Vagina (tissue), 2 donors: ENCODE measurements at regions not wholly inside any gene's neighbourhood (a gene's known extent, or its start where the extent isn't known, plus 50 kb on each side); places are given as distances from the start of the nearest gene placed in this dataset.

Source experiments
- DNase-seq, 2 donors: peaks; one replicate each; pipeline ENCODE4 v3.0.0-alpha.2; 2017; ENCODE audit errors: extremely low spot score in 2 of 2
- H3K27ac ChIP-seq: fragments of 200-600 bp; sonication (generic); one replicate; pipeline ENCODE4 v1.5.1; 2019
- H3K27me3 ChIP-seq: fragments of 200-600 bp; sonication (generic); one replicate; pipeline ENCODE4 v1.5.1; 2019
- H3K36me3 ChIP-seq, 2 donors: fragments of 200-600 bp; sonication (generic); one replicate each; pipeline ENCODE4 v1.5.1; 2017 to 2019
- H3K4me1 ChIP-seq: fragments of 200-600 bp; sonication (generic); one replicate; pipeline ENCODE4 v1.5.1; 2019
- H3K4me3 ChIP-seq, 2 donors: fragments of 200-600 bp; sonication (generic); 1 replicate in 1 of 2; 2 replicates in 1 of 2; pipeline ENCODE4 v1.5.1; 2016 to 2019
- H3K9me3 ChIP-seq: fragments of 200-600 bp; sonication (generic); one replicate; pipeline ENCODE4 v1.5.1; 2019
- CTCF ChIP-seq, 3 experiments: fragments of 450-650 bp in 2 of 3; fragments of 200-600 bp in 1 of 3; sonication (generic) in 1 of 3; IDR thresholded peaks; one replicate each; pipeline ENCODE4 v1.5.1; 2017 to 2019; ENCODE audit warnings: antibody characterized with exemption in 3 of 3, mild to moderate bottlenecking in 2 of 3, moderate library complexity in 2 of 3
- POLR2A ChIP-seq, 2 donors: fragments of 450-650 bp; IDR thresholded peaks; one replicate each; pipeline ENCODE4 v1.6.1; 2017; ENCODE audit warnings: antibody characterized with exemption in 2 of 2, mild to moderate bottlenecking in 2 of 2, moderate library complexity in 2 of 2
- POLR2AphosphoS5 ChIP-seq, 2 donors: sonication (generic); formaldehyde crosslinking; IDR thresholded peaks; one replicate each; pipeline ENCODE4 v1.9.0; 2017; ENCODE audit warnings: antibody characterized with exemption in 2 of 2, mild to moderate bottlenecking in 2 of 2, low read depth in 1 of 2; ENCODE audit not compliant: insufficient read depth in 1 of 2
- intact Hi-C: fragments of 100-400 bp; cut with DNase I; formaldehyde crosslinking; loops from one replicate; pipeline ENCODE4 v1.15.1; 2023

DNA sequence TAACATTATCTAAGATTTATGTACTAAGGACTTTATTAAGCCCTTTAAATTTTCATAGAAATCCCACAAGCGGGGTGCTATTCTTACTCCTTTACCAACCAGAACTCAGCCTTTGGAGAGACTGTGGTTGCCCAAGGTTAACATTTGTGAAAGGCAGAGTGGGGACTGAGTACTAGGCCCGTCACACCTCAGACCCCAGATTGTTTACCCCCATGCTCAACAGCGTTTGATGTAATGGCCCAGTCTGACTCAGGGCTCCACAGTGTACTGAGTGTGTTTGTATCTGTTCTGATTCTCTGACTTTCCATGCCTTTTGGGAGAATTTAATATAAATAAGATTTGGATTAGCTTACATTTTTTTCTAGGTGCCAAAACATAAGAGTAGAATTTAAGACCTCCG is 110.0 kb downstream of the GAS1 start:
- Histone ChIP-seq H3K9me3 (no peaks in the 10 kb centered on the region), H3K27ac (no peak overlapping the region)

GRCh38 chr9:86836797-86837196 is 110.5 kb downstream of the GAS1 start:
- intact Hi-C loops: no loop called here
- no peak overlapping the region for H3K4me3 ChIP-seq
- H3K27me3 ChIP-seq: no peaks in the 10 kb centered on the region
- H3K4me1 ChIP-seq: no peaks in the 10 kb centered on the region
- no peak for TF ChIP-seq POLR2AphosphoS5 (IDR thresholded peaks at IDR 0.05; ENCODE audit: insufficient read depth in 1 of 2, low read depth in 1 of 2)
- no peak for TF ChIP-seq POLR2A (IDR thresholded peaks at IDR 0.05)
- TF ChIP-seq CTCF (IDR thresholded peaks at IDR 0.05): no peak
- no peak for DNase-seq
- H3K9me3 ChIP-seq: no peaks in the 10 kb centered on the region
- no peaks in the 10 kb centered on the region for H3K36me3 ChIP-seq
- H3K27ac ChIP-seq: no peak overlapping the region

More for the DNA sequence above, 110.0 kb downstream of the GAS1 start:
- no peak for DNase-seq
- intact Hi-C loops: no loop called here
- no peak overlapping the region for H3K4me3 ChIP-seq
- H3K36me3 ChIP-seq: no peaks in the 10 kb centered on the region
- H3K4me1 ChIP-seq: no peaks in the 10 kb centered on the region
- no peaks in the 10 kb centered on the region for H3K27me3 ChIP-seq
- no peak for TF ChIP-seq CTCF (IDR thresholded peaks at IDR 0.05)
- TF ChIP-seq POLR2A (IDR thresholded peaks at IDR 0.05): no peak
- TF ChIP-seq POLR2AphosphoS5 (IDR thresholded peaks at IDR 0.05; ENCODE audit: insufficient read depth in 1 of 2, low read depth in 1 of 2): no peak

- no peaks in the 10 kb centered on the region for H3K9me3 ChIP-seq
- TF ChIP-seq CTCF (IDR thresholded peaks at IDR 0.05): no peak
- no peak for TF ChIP-seq POLR2A (IDR thresholded peaks at IDR 0.05)
- TF ChIP-seq POLR2AphosphoS5 (IDR thresholded peaks at IDR 0.05; ENCODE audit: insufficient read depth in 1 of 2, low read depth in 1 of 2): no peak
- intact Hi-C loops: no loop called here
- no peak overlapping the region for H3K4me3 ChIP-seq
- H3K27ac ChIP-seq: no peak overlapping the region
- no peaks in the 10 kb centered on the region for H3K27me3 ChIP-seq
- no peak for DNase-seq
- no peaks in the 10 kb centered on the region for H3K4me1 ChIP-seq
- no peaks in the 10 kb centered on the region for H3K36me3 ChIP-seq
These were observed 111.0 kb downstream of the GAS1 start for GRCh38 chr9:86836266-86836665.

- Histone ChIP-seq H3K4me1 (no peaks in the 10 kb centered on the region), H3K36me3 (no peaks in the 10 kb centered on the region), H3K4me3 (no peak overlapping the region), H3K9me3 (no peaks in the 10 kb centered on the region), H3K27me3 (no peaks in the 10 kb centered on the region), H3K27ac (no peak overlapping the region)
- no peak for DNase-seq
- no peak for TF ChIP-seq POLR2AphosphoS5 (IDR thresholded peaks at IDR 0.05; ENCODE audit: insufficient read depth in 1 of 2, low read depth in 1 of 2)
- TF ChIP-seq CTCF (IDR thresholded peaks at IDR 0.05): no peak
- no peak for TF ChIP-seq POLR2A (IDR thresholded peaks at IDR 0.05)
- intact Hi-C loops: no loop called here
These were observed 117.0 kb downstream of the GAS1 start for GRCh38 chr9:86830356-86830755.

GRCh38 chr9:86829496-86830046 is 117.7 kb downstream of the GAS1 start:
- TF ChIP-seq POLR2A (IDR thresholded peaks at IDR 0.05): no peak
- TF ChIP-seq CTCF (IDR thresholded peaks at IDR 0.05): no peak
- no peak for TF ChIP-seq POLR2AphosphoS5 (IDR thresholded peaks at IDR 0.05; ENCODE audit: insufficient read depth in 1 of 2, low read depth in 1 of 2)
- Histone ChIP-seq H3K27me3 (no peaks in the 10 kb centered on the region), H3K4me3 (no peak overlapping the region), H3K27ac (no peak overlapping the region), H3K4me1 (no peaks in the 10 kb centered on the region), H3K36me3 (no peaks in the 10 kb centered on the region), H3K9me3 (no peaks in the 10 kb centered on the region)
- intact Hi-C loops: no loop called here
- DNase-seq: no peak
